ENCODE measurements at regions not wholly inside any gene's neighbourhood (a gene's known extent, or its start where the extent isn't known, plus 50 kb on each side); places are given as distances from the start of the nearest gene placed in this dataset.

GRCh38 chr7:35386816-35387706 lies 133.2 kb upstream of the TBX20 start:
- TF ChIP-seq, protein P1, sequence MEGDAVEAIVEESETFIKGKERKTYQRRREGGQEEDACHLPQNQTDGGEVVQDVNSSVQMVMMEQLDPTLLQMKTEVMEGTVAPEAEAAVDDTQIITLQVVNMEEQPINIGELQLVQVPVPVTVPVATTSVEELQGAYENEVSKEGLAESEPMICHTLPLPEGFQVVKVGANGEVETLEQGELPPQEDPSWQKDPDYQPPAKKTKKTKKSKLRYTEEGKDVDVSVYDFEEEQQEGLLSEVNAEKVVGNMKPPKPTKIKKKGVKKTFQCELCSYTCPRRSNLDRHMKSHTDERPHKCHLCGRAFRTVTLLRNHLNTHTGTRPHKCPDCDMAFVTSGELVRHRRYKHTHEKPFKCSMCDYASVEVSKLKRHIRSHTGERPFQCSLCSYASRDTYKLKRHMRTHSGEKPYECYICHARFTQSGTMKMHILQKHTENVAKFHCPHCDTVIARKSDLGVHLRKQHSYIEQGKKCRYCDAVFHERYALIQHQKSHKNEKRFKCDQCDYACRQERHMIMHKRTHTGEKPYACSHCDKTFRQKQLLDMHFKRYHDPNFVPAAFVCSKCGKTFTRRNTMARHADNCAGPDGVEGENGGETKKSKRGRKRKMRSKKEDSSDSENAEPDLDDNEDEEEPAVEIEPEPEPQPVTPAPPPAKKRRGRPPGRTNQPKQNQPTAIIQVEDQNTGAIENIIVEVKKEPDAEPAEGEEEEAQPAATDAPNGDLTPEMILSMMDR (IDR thresholded peaks at IDR 0.05; ENCODE audit: borderline replicate concordance, insufficient read depth, low read depth, low read length) = no peak
- H3K4me3 ChIP-seq (ENCODE audit: low read depth, low read length) = no peak overlapping the region

DNA sequence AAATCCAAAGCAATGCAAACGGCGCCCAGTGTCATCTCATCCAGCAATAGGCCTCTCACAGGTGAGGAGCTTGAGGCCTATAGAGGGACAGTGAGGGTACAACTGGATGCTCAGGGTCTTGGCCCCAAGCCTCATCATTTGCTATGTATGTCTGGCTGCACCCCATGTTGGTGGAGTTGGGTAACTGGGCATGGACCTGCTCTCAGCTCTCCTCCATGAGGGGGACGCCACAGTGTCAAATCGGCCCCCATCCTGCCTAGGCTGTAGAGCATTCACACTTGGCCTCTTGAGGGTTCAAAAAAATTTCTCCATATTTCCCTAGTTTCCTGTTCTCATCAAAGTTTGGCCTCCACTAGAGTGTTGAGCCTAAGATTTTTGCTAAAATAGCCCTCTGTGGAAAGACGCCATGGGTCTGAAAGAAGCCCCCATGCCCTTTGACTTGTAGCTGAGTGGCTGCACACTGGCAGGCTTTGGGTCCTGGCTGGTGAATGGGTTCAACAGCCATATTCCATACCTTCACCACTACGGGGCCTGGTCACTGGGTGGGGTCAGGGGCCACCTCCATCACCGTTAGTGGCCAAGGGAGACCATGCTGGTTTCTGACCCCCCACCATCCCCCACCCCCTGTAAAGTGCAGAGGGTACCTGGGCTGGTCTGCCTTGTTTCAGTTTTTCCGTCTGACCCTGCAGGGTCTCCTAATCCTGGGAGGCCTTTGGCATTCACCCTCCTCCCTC lies 132.3 kb upstream of the TBX20 start:
- TF ChIP-seq, protein P1 (IDR thresholded peaks at IDR 0.05; ENCODE audit: borderline replicate concordance, insufficient read depth, low read depth, low read length) = no peak

DNA sequence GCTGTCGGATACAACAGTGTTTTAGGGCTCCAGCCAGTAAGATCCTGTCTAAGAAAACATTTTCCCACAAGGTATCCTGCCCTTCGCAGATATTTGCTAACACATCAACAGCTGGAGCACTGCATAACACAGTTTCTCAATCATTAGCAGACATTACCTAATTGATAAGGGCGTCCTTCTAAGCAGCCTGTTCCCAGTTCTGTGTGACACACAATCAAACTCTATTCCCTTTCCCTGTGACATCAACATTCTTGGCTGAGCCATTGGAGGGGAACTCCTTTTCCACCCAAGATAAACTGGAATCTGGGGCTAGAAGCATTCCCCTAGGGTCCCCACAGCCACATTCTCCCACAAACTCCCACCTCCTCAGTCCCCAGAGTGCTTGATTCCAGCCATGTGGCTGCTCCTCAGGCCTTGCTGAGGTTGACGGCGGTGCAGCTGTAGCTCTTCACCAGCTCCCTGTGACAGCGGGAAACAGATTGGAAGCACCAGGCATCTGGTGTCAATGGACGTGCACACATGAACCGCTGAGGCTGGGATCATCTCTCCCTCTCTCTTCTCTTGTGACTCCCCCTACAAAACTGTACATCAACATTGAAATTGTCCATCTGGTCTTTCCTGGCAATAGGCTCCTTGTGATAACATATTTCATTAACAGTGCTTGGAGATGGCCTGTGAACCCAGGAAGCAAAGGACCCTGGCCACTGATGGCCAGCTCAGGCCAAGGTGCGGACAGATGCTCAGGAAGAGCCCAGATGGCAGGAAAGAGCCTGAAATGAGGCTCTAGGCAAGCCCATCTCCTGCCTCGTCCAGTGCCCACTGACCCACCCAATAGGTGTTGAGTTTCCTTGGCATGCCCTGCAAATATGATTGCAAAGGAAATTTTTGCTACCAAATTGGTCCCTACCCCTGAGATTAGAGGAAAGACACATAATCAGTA lies 131.1 kb upstream of the TBX20 start:
- TF ChIP-seq, protein P1 (IDR thresholded peaks at IDR 0.05; ENCODE audit: borderline replicate concordance, insufficient read depth, low read depth, low read length) = no peak
- no peak overlapping the region for H3K4me3 ChIP-seq (ENCODE audit: low read depth, low read length)

More for the DNA sequence above, 132.3 kb upstream of the TBX20 start:
- H3K4me3 ChIP-seq (ENCODE audit: low read depth, low read length) = no peak overlapping the region

DNA sequence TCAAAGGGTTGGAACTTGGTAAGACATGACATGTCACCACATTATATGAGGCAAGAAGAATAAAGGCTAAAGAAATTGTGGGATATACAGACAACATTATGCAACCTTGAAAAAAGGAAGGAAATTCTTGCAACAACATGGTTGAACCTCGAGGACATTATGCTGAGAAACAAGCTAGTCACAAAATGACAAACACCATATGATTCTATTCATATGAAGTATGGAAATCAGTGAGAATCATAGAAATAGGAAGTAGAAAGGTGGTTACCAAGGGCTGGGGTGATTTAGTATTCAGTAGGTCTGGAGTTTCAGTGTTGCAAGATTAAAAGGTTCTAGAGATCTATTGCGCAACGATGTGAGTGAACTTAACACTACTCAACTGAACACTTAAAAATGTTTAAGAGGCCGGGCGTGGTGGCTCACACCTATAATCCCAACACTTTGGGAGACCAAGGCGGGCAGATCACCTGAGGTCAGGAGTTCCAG lies 126.9 kb upstream of the TBX20 start:
- H3K4me3 ChIP-seq (ENCODE audit: low read depth, low read length) = no peak overlapping the region
- TF ChIP-seq, protein P1 (IDR thresholded peaks at IDR 0.05; ENCODE audit: borderline replicate concordance, insufficient read depth, low read depth, low read length) = no peak

DNA sequence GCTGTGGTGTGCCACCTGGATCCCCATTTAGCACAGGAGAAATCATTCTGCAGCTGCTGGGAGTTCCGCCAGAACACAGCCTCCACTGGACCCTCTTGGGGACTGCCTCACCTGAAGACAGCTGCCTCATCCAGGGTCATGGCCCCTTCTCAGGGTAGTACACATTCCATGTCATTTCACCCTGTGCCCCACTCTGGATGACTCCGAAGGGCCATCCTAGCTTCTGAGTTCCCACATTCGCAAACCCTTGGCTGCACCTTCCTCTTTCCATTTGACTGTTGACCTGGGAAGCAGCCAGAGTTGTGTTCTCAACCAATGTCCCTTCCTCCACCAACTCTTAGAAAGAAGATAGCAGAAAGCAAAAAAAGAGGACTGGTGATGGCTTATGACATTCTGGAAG lies 125.6 kb upstream of the TBX20 start:
- TF ChIP-seq, protein P1 (IDR thresholded peaks at IDR 0.05; ENCODE audit: borderline replicate concordance, insufficient read depth, low read depth, low read length) = no peak
- H3K4me3 ChIP-seq (ENCODE audit: low read depth, low read length) = no peak overlapping the region

DNA sequence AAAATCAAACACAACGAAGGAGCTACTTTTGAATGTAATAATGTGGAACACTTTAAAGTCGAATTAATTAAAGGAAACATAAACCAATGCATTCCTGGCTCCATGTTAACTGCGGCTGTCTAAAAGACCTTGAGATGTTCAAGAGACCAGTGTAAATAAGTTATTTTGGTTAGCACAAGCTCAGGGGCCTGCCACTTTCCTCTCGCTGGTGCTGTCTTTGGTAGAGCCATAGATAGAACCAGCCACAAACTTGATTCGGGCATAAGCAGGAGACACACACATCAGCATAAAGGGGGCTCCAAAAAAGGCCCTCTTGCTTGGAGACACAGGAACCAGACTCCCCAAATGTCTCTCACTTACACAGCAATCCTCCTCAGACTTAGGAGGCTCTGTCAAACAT lies 121.6 kb upstream of the TBX20 start:
- TF ChIP-seq, protein P1 (IDR thresholded peaks at IDR 0.05; ENCODE audit: borderline replicate concordance, insufficient read depth, low read depth, low read length) = no peak

More for the DNA sequence above, 121.6 kb upstream of the TBX20 start:
- H3K4me3 ChIP-seq (ENCODE audit: low read depth, low read length) = no peak overlapping the region
